WTC11 (cell line): ENCODE measurements at regions not wholly inside any gene's neighbourhood (a gene's known extent, or its start where the extent isn't known, plus 50 kb on each side); places are given as distances from the start of the nearest gene placed in this dataset.
A peak's percentile ranks its signal among the peaks of the same experiment; 100 is the strongest.

Experiments used
- ATAC-seq: fragments of 200-7000 bp; cut with Tn5 transposase; 2 replicates; pipeline ENCODE4 v1.10.0; 2021; ENCODE audit warnings: mild to moderate bottlenecking, moderate library complexity
- CTCF ChIA-PET: fragments of 300-600 bp; sonication (Branson Sonifier 250); formaldehyde crosslinking; loops from one replicate; lab custom pipeline; 2021; ENCODE audit warnings: antibody characterized with exemption; lab: Charles Lee
- POLR2A ChIA-PET: fragments of 350-600 bp; sonication (Branson Sonifier 250); formaldehyde crosslinking; loops from one replicate; lab custom pipeline; 2021; ENCODE audit warnings: antibody characterized with exemption; lab: Charles Lee
- DNase-seq: peaks from one replicate; pipeline ENCODE4 v3.0.0; 2021; ENCODE audit warnings: low spot score
- H3K27ac Mint-ChIP-seq: 2 replicates; pipeline ENCODE4 v1.8.0; 2021; ENCODE audit warnings: mixed read lengths
- H3K27me3 Mint-ChIP-seq: 2 replicates; pipeline ENCODE4 v1.8.0; 2021; ENCODE audit warnings: low read depth, mild to moderate bottlenecking, moderate library complexity, mixed read lengths
- H3K36me3 Mint-ChIP-seq: 2 replicates; pipeline ENCODE4 v1.8.0; 2021; ENCODE audit warnings: mixed read lengths
- H3K4me1 Mint-ChIP-seq: 2 replicates; pipeline ENCODE4 v1.8.0; 2022; ENCODE audit warnings: mixed read lengths
- H3K4me3 Mint-ChIP-seq: 2 replicates; pipeline ENCODE4 v1.8.0; 2021; ENCODE audit warnings: mild to moderate bottlenecking, moderate library complexity, mixed read lengths
- H3K9me3 Mint-ChIP-seq: 2 replicates; pipeline ENCODE4 v1.8.0; 2021; ENCODE audit warnings: mixed read lengths
- ATF1 ChIP-seq: sonication (generic); formaldehyde crosslinking; IDR thresholded peaks from 2 replicates; pipeline ENCODE4 v1.8.1; 2023; ENCODE audit warnings: mild to moderate bottlenecking, moderate library complexity, missing genetic modification reagents
- GRHL2 ChIP-seq: fragments of 250-450 bp; sonication (Bioruptor Pico); IDR thresholded peaks from 2 replicates; pipeline ENCODE4 v1.8.0; 2022; ENCODE audit warnings: mild to moderate bottlenecking, moderate library complexity; ENCODE audit not compliant: insufficient replicate concordance, severe bottlenecking
- MXD4 ChIP-seq: fragments of 250-450 bp; sonication (Bioruptor Pico); IDR thresholded peaks from 2 replicates; pipeline ENCODE4 v1.8.0; 2021; ENCODE audit warnings: mild to moderate bottlenecking, moderate library complexity, borderline replicate concordance
- MYBL2 ChIP-seq: sonication (generic); formaldehyde crosslinking; IDR thresholded peaks from 2 replicates; pipeline ENCODE4 v1.8.1; 2023; ENCODE audit warnings: mild to moderate bottlenecking, moderate library complexity, missing genetic modification reagents
- NR1H2 ChIP-seq: sonication (generic); formaldehyde crosslinking; IDR thresholded peaks from 2 replicates; pipeline ENCODE4 v1.9.0; 2021; ENCODE audit warnings: mild to moderate bottlenecking, moderate library complexity, missing genetic modification reagents
- NR3C1 ChIP-seq: sonication (generic); formaldehyde crosslinking; conservative IDR thresholded peaks from 2 replicates; pipeline ENCODE4 v1.8.1; 2023; ENCODE audit warnings: low read depth, mild to moderate bottlenecking, missing genetic modification reagents
- RORB ChIP-seq: fragments of 250-450 bp; sonication (Bioruptor Pico); IDR thresholded peaks from 2 replicates; pipeline ENCODE4 v1.9.0; 2021; ENCODE audit warnings: mild to moderate bottlenecking
- TCF7 ChIP-seq: sonication (generic); formaldehyde crosslinking; IDR thresholded peaks from 2 replicates; pipeline ENCODE4 v1.8.0; 2022; ENCODE audit warnings: mild to moderate bottlenecking, low read depth, missing genetic modification reagents, moderate library complexity
- TEAD1 ChIP-seq: sonication (generic); formaldehyde crosslinking; IDR thresholded peaks from 2 replicates; pipeline ENCODE4 v1.8.0; 2022; ENCODE audit warnings: mild to moderate bottlenecking, missing genetic modification reagents
- ZBTB21 ChIP-seq: sonication (generic); formaldehyde crosslinking; IDR thresholded peaks from 2 replicates; pipeline ENCODE4 v1.8.1; 2023; ENCODE audit warnings: mild to moderate bottlenecking, missing genetic modification reagents, borderline replicate concordance
- TF ChIP-seq, protein P1 (sequence below): sonication (generic); formaldehyde crosslinking; IDR thresholded peaks from 2 replicates; pipeline ENCODE4 v1.8.1; 2023; ENCODE audit warnings: mild to moderate bottlenecking, moderate library complexity, missing genetic modification reagents
- TF ChIP-seq, protein P2 (sequence below): sonication (generic); formaldehyde crosslinking; IDR thresholded peaks from 2 replicates; pipeline ENCODE4 v1.8.1; 2023; ENCODE audit warnings: mild to moderate bottlenecking, missing genetic modification reagents, borderline replicate concordance
- TF ChIP-seq, protein P3 (sequence below): fragments of 250-450 bp; sonication (Bioruptor Pico); conservative IDR thresholded peaks from 2 replicates; pipeline ENCODE4 v1.9.0; 2021; ENCODE audit warnings: mild to moderate bottlenecking
- TF ChIP-seq, protein P4 (sequence below): sonication (generic); formaldehyde crosslinking; IDR thresholded peaks from 2 replicates; pipeline ENCODE4 v1.8.1; 2022; ENCODE audit warnings: mild to moderate bottlenecking, moderate library complexity, missing genetic modification reagents
- TF ChIP-seq, protein P5 (sequence below): sonication (generic); formaldehyde crosslinking; IDR thresholded peaks from 2 replicates; pipeline ENCODE4 v1.8.0; 2022; ENCODE audit warnings: mild to moderate bottlenecking, missing genetic modification reagents
- TF ChIP-seq, protein P6 (sequence below): fragments of 200-600 bp; IDR thresholded peaks from 2 replicates; pipeline ENCODE4 v1.8.0; 2022; ENCODE audit warnings: antibody characterized with exemption
- TF ChIP-seq, protein P7 (sequence below): fragments of 250-450 bp; sonication (Bioruptor Pico); IDR thresholded peaks from 2 replicates; pipeline ENCODE4 v1.8.0; 2021; ENCODE audit warnings: mild to moderate bottlenecking

DNA sequence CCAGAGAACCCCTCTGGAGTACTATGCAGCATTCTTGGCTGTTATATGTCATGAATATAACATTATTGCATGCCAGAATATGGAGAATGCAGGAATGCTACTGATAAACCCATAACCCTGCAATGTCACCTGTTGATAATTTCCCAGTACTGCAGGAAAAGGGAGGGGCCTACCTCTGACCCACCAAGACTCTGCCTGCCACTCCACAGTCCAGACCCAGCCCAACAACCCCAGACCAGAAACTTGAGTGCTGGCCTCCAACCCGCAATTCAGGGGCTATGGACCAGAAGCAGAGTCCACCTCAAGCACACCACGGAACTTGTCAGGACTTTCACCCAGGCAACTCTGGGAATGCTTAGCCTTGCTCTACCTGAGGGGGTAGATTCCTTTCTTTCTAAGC, 92.9 kb upstream of the WDR44 start:
- ATAC-seq (no peak; the same call in 1 of the 2 replicates), DNase-seq (no peak)
- CTCF ChIA-PET = no interaction called here
- no peak overlapping the region for H3K4me3 Mint-ChIP-seq
- no peak overlapping the region for H3K27ac Mint-ChIP-seq
- POLR2A ChIA-PET = no interaction called here
- H3K36me3 Mint-ChIP-seq = no peaks in the 10 kb centered on the region
- no peaks in the 10 kb centered on the region; the same call in 1 of the 2 replicates for H3K27me3 Mint-ChIP-seq
- peaks cover 17% of the 10 kb centered on the region for H3K4me1 Mint-ChIP-seq
- TF ChIP-seq, protein P1, sequence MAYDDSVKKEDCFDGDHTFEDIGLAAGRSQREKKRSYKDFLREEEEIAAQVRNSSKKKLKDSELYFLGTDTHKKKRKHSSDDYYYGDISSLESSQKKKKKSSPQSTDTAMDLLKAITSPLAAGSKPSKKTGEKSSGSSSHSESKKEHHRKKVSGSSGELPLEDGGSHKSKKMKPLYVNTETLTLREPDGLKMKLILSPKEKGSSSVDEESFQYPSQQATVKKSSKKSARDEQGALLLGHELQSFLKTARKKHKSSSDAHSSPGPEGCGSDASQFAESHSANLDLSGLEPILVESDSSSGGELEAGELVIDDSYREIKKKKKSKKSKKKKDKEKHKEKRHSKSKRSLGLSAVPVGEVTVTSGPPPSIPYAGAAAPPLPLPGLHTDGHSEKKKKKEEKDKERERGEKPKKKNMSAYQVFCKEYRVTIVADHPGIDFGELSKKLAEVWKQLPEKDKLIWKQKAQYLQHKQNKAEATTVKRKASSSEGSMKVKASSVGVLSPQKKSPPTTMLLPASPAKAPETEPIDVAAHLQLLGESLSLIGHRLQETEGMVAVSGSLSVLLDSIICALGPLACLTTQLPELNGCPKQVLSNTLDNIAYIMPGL (CRISPR knock-in tag) = no peak
- TF ChIP-seq, protein P2, sequence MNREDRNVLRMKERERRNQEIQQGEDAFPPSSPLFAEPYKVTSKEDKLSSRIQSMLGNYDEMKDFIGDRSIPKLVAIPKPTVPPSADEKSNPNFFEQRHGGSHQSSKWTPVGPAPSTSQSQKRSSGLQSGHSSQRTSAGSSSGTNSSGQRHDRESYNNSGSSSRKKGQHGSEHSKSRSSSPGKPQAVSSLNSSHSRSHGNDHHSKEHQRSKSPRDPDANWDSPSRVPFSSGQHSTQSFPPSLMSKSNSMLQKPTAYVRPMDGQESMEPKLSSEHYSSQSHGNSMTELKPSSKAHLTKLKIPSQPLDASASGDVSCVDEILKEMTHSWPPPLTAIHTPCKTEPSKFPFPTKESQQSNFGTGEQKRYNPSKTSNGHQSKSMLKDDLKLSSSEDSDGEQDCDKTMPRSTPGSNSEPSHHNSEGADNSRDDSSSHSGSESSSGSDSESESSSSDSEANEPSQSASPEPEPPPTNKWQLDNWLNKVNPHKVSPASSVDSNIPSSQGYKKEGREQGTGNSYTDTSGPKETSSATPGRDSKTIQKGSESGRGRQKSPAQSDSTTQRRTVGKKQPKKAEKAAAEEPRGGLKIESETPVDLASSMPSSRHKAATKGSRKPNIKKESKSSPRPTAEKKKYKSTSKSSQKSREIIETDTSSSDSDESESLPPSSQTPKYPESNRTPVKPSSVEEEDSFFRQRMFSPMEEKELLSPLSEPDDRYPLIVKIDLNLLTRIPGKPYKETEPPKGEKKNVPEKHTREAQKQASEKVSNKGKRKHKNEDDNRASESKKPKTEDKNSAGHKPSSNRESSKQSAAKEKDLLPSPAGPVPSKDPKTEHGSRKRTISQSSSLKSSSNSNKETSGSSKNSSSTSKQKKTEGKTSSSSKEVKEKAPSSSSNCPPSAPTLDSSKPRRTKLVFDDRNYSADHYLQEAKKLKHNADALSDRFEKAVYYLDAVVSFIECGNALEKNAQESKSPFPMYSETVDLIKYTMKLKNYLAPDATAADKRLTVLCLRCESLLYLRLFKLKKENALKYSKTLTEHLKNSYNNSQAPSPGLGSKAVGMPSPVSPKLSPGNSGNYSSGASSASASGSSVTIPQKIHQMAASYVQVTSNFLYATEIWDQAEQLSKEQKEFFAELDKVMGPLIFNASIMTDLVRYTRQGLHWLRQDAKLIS (CRISPR knock-in tag) = no peak
- TF ChIP-seq, protein P3, sequence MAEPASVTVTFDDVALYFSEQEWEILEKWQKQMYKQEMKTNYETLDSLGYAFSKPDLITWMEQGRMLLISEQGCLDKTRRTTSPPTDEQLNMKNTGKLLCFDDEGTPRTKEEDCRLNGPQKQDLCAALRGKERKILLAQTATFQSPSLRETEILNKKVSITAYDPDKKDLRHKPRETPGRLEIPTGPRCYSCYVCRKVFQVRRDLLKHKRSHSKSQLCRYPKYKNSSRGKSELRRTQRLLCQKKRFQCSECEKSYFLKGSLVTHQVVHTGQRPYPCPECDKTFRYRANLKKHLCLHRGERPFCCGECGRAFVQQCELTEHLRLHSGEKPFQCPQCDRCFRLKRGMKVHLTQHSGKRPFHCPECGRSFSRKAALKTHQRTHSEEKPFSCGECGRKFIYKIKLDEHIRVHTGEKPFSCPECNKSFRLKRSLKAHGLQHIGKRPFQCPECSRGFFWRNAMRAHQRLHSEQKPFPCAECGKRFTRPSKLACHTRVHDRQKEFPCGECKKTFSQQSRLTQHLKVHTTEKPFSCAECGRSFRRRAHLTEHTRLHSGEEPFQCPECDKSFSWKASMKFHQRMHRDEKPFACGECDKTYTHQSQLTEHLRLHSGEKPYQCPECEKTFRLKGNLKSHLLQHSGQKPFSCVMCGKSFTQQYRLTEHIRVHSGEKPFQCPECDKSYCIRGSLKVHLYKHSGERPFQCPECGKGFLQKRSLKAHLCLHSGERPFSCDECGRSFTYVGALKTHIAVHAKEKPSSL (CRISPR knock-in tag) = no peak
- TF ChIP-seq NR1H2 (CRISPR knock-in tag) (no peak), TEAD1 (no peak), ZBTB21 (CRISPR knock-in tag) (no peak), ATF1 (CRISPR knock-in tag) (no peak), RORB (CRISPR knock-in tag) (no peak), NR3C1 (CRISPR knock-in tag) (no peak), TCF7 (CRISPR knock-in tag) (no peak), MXD4 (CRISPR knock-in tag) (no peak), MYBL2 (CRISPR knock-in tag) (no peak)
- TF ChIP-seq, protein P4, sequence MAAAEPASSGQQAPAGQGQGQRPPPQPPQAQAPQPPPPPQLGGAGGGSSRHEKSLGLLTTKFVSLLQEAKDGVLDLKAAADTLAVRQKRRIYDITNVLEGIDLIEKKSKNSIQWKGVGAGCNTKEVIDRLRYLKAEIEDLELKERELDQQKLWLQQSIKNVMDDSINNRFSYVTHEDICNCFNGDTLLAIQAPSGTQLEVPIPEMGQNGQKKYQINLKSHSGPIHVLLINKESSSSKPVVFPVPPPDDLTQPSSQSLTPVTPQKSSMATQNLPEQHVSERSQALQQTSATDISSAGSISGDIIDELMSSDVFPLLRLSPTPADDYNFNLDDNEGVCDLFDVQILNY (CRISPR knock-in tag) = no peak
- TF ChIP-seq, protein P5, sequence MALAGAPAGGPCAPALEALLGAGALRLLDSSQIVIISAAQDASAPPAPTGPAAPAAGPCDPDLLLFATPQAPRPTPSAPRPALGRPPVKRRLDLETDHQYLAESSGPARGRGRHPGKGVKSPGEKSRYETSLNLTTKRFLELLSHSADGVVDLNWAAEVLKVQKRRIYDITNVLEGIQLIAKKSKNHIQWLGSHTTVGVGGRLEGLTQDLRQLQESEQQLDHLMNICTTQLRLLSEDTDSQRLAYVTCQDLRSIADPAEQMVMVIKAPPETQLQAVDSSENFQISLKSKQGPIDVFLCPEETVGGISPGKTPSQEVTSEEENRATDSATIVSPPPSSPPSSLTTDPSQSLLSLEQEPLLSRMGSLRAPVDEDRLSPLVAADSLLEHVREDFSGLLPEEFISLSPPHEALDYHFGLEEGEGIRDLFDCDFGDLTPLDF (CRISPR knock-in tag) = no peak
- no peaks in the 10 kb centered on the region for H3K9me3 Mint-ChIP-seq

DNA sequence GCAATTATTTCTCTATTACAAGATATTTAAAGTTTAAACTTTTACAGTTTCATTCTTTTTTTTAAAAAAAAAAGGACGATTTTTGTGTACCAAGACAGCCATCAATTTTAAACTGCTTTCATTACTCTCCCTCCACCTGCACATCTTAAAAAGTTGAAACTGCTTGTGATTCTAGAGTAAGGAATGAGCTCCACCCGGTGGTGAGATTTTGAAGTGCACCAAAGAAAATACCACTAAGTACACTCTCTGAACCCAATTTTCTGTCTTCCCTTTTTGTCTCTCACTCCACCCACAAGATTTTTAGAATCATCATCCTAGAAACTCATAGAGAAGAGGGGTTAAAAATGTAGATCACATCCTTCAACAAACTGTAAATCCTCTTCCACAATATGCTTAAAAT, 91.3 kb upstream of the WDR44 start:
- H3K4me3 Mint-ChIP-seq = no peak overlapping the region
- TF ChIP-seq, protein P6, sequence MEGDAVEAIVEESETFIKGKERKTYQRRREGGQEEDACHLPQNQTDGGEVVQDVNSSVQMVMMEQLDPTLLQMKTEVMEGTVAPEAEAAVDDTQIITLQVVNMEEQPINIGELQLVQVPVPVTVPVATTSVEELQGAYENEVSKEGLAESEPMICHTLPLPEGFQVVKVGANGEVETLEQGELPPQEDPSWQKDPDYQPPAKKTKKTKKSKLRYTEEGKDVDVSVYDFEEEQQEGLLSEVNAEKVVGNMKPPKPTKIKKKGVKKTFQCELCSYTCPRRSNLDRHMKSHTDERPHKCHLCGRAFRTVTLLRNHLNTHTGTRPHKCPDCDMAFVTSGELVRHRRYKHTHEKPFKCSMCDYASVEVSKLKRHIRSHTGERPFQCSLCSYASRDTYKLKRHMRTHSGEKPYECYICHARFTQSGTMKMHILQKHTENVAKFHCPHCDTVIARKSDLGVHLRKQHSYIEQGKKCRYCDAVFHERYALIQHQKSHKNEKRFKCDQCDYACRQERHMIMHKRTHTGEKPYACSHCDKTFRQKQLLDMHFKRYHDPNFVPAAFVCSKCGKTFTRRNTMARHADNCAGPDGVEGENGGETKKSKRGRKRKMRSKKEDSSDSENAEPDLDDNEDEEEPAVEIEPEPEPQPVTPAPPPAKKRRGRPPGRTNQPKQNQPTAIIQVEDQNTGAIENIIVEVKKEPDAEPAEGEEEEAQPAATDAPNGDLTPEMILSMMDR = peak; percentile 33; the same call in 1 of the 2 replicates
- TF ChIP-seq, protein P7, sequence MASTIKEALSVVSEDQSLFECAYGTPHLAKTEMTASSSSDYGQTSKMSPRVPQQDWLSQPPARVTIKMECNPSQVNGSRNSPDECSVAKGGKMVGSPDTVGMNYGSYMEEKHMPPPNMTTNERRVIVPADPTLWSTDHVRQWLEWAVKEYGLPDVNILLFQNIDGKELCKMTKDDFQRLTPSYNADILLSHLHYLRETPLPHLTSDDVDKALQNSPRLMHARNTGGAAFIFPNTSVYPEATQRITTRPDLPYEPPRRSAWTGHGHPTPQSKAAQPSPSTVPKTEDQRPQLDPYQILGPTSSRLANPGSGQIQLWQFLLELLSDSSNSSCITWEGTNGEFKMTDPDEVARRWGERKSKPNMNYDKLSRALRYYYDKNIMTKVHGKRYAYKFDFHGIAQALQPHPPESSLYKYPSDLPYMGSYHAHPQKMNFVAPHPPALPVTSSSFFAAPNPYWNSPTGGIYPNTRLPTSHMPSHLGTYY (CRISPR knock-in tag) = no peak
- TF ChIP-seq GRHL2 (CRISPR knock-in tag) = no peak
- TF ChIP-seq, all 79 proteins: peak for 1
- Mint-ChIP-seq H3K27ac (no peak overlapping the region), H3K27me3 (no peaks in the 10 kb centered on the region), H3K36me3 (no peaks in the 10 kb centered on the region), H3K4me1 (peaks cover 20% of the 10 kb centered on the region), H3K9me3 (no peaks in the 10 kb centered on the region)
- DNase-seq (peak; percentile 58), ATAC-seq (no peak)
- CTCF ChIA-PET = interaction anchor here (0.6 to 1.8 kb wide), 7 partner anchors 43 to 269 kb away, joined by 3 to 6 read pairs (median 5); no protein-coding TSS in a partner anchor
- POLR2A ChIA-PET = no interaction called here
